Erythroblast (primary cell): ENCODE measurements at regions not wholly inside any gene's neighbourhood (a gene's known extent, or its start where the extent isn't known, plus 50 kb on each side); places are given as distances from the start of the nearest gene placed in this dataset.

ENCODE experiments used
- DNase-seq, 2 experiments: peaks; one replicate each; lab custom pipeline; 2025; lab: John Stamatoyannopoulos, UW
- GATA1 ChIP-seq: IDR thresholded peaks from 2 replicates; pipeline ENCODE4 v1.6.1; 2011; ENCODE audit warnings: low read depth, mild to moderate bottlenecking, control low read depth, low read length, moderate library complexity
- POLR2A ChIP-seq: IDR thresholded peaks from 2 replicates; pipeline ENCODE4 v1.6.1; 2011; ENCODE audit warnings: mild to moderate bottlenecking, low read length

DNA sequence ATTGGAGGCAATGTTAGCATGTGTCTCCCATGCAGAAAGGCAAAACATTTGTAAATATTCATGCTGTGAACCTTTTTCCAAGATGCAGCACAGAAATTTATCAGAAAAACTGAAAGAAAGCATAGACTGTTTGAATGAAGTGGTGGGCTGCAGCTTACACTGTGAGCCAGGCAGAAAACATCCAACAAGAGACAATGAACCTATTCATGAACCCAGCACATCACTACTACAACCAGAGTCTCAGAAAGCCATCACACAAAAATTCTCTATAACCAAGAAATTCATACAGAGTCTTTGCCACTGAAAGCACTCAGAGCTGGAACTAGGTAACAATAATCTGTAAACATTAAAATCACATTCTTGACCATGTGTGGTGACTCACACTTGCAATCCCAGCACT, 448.9 kb downstream of the UQCRFS1 start:
- TF ChIP-seq POLR2A, result no peak
- TF ChIP-seq GATA1, result no peak
- DNase-seq, result no peak

DNA sequence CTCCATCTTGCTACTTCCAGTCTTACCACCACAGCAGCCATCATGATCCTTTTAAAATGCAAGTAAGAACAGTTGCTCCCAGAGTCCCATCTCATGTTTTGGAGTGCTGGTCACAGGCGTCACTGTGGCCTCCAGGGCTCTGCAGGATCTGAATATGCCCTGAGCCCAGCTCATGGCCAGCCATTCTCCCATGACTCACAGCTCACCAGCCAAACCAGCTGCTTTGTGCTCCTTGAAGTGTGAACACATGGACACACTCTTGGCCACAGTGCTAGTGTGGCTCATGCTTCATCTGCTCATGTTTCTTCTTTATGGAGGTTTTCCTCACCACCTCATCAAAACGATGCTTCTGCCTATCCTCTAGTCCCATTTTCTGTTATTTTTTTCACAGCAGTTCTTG, 466.5 kb downstream of the UQCRFS1 start:
- TF ChIP-seq POLR2A (no peak), GATA1 (no peak)
- DNase-seq, result no peak

DNA sequence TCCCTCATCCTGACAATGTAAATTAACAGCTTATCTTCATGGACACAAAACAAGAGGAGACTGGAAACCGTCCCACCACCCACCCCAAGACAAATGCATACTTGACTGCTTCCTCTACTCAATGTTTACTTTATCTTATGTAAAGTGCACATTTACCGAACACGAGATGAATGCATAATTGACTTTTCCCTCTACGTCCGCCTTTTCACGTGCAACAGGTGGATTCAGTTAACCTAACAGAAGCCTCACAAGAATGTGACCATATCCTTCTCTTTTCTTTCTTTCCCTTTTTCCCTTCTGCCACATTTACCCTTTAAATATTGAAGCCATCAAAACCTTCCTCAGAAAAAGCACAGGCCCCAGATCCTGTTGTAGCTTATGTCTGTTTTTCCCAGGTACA, 468.0 kb downstream of the UQCRFS1 start:
- DNase-seq, result no peak
- TF ChIP-seq POLR2A (no peak), GATA1 (no peak)

DNA sequence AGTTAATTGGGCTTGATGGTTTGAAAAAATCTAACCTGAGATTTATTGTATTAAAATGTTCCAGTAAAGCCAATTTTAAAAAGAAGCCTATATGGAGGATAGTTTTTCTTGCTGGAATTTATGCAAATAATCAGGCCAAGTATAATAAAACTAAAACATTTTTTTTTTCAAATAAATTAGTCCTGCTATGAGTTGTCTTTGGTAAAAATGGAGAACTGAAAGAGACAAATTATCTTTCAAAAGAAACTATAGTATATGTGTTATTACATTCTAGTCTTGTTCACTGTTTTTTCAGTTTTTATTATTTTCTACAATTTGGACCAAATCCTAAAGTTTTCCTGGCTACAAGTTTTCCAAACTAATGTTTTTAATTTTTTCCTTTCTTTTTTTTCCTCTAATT, 468.9 kb downstream of the UQCRFS1 start:
- no peak for DNase-seq
- TF ChIP-seq POLR2A (no peak), GATA1 (no peak)

DNA sequence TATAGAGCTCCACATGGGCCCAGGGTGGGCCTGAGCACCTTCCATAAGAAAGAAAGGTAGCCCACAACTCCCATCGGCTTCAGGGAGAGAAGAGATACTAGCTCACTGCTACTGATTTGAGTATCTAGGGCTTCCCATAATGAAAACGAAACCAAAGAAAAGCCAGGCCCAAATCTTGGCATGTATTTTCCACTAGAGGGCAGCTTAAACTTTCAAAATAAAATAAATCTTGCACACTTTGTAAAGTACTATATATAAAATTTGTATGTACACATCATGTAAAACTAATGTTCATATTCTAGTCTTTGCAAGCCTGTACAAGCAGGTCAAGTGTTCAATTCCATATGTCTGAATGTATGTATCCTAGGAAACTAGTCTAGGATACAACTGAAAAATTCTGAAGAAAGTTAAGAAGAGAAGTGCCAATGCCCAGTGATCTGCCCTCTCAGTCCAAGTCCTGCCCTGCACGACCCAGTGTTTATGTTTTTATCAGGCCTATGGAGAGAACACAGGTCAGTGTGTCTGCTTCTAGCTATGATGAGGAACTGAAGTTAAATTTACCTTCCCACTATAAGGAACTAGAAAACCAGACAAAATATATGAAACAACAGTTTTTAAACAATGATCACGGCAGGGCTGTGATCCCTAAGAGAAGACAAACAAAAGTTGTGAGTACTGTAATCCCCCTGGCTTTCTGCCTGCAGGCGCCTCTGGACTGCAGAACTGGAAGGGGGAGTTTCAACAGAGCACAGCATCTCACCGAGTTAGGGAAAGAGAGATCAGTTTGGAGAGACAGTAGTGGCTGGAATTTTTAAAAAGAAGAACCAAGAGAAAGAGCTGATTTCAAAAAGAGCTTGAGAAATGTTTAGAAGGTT, 475.7 kb downstream of the UQCRFS1 start:
- TF ChIP-seq GATA1, result no peak
- TF ChIP-seq POLR2A, result no peak
- peak in 1 of 2 experiments; percentile 1 for DNase-seq

DNA sequence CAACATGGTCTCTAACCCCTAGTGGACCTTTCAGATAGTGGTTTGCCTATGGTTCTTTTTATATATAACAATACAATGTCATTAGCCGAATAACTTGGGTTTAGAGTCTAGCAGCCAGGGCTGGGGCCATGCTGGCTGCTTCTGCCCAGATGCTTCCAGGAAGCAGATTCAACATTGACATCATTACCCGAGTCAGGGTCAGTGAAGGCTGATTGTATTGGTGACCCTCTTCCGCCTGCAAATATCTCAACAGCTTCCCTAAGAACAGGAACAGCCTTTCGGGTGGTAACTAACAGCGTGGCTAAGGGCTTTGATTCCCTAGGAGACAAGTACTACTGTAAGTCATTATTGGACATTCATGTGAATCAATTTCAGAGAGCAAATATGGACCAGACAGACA, 476.4 kb downstream of the UQCRFS1 start:
- DNase-seq, result no peak
- TF ChIP-seq POLR2A, result no peak
- no peak for TF ChIP-seq GATA1

DNA sequence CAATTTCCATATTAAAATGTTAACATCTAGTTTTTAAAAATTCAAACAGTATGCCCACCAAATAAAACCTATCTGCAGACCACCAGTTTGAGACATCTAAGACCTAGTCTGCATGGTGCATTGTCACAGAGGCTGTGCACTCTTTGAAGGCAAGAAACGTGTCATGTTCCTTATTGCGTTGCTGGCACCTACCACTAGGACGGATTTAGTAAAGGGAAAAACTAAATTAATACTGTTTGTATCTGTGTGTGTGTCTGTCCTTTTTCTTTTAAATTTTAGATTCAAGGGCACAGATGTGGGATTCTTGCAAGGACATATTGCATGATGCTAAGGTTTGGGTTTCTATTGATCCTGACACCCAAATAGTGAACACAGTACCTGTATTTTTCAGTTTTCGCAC, 481.4 kb downstream of the UQCRFS1 start:
- no peak for DNase-seq
- no peak for TF ChIP-seq POLR2A
- TF ChIP-seq GATA1, result no peak

DNA sequence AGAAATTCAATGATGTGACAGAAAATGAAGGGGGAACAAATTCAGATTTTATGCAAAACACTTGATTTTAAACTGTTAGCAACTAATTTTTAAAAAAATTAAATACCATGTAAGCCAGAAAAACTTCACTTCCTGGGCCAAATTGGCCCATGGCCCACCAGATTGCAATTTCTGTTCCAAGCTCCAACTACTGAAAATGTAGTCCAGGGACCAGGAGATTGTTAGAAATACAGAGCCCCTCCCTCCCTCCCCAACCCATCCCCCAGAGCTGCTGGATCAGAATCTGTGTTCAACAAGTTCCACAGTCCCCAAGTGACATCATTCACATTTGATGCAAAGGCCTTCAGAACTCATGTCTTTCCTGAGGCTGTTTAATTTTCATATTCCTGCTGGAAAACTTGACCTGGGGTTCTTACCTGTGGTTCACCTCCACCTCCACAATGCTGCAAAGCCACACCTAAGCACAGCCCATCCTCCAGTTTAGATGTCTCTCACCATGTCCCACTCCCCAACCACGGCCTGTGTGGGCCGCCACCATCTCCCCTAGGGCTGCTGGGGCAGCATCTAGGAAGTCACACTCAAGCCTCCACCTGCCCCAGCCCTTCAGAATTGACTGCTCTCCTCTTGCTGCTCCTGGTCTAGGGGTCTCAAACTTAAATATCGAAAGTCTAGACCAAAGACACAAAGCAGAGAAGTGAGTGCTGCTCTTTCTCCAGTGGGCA, 482.0 kb downstream of the UQCRFS1 start:
- no peak for DNase-seq
- TF ChIP-seq GATA1 (no peak), POLR2A (no peak)

DNA sequence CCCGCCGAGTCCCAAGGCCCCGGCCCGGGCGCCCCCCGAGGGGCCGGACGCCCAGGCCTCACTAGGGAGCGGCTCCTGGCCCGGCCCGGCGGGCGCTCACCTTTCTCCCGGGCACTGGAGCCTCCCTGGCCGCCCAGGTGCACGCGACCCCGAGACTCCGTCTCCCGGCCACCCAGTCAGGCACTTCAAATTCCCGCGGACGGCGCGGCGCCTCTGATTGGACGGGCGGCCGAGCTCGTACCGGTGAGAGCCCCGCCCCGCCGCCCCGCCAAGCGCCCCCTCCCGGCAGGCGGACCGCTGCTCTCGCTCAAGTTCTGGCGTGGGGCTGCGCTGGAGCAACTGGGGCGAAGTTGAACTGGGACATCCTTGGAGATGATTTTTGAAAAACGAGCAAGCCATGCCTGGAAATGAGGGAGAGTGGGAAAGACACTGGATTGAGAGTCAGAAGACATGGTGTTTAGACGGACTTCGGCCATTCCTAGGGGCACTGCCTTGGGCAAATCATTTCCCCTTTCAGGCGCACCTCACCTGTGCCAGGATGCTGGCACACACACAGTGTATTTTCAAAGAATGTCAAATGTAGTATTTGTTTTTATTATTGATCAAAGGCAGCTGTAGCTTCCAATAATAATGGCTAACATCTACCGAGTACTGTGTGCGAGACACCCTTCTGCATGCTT, 485.3 kb downstream of the UQCRFS1 start:
- DNase-seq, result peak; percentile 15 to 31
- TF ChIP-seq GATA1 (no peak), POLR2A (no peak)

DNA sequence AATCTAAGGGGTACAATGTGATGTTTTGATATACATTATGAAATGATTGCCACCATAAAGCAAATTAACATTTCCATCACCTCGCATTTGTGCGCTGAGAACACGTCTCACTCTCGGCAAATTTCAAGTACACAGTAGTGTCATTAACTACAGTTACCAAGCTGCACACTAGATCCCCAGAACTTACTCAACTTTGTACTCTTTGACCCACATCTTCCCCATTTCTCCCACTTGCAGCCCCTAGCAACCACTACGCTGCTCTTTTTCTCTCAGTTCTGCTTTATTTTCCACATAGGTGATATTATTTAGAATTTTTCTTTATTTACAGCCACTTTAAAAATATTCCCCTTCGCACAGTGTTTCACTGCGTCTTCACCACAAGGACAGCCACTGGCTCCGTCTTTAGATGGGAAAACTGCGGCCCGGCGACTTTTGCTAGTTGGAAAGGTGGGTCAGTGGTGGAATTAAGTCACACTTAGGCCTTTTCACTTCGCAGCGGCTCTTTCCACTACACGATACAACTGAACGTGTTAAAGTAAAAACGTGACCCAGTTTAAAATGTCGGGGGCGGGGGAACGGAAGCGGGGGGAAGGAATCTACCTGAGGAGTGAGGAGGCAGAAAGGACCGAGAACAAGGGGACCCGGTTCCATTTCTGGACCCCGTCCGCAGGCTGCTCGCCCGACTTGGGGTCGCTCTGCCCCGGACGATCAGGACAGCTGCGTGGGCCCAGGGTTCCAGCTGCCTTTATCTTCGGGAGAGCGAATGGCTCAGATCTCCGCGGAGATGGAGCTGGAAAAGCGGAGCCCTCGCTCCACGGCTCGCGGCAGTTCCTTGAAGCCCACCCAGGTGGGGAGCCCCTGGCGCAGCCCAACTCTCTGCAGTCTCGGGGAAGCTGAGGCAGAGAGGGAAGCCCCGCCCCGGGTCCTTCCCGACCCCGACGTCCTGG, 486.1 kb downstream of the UQCRFS1 start:
- DNase-seq, result no peak
- TF ChIP-seq POLR2A, result no peak
- no peak for TF ChIP-seq GATA1

DNA sequence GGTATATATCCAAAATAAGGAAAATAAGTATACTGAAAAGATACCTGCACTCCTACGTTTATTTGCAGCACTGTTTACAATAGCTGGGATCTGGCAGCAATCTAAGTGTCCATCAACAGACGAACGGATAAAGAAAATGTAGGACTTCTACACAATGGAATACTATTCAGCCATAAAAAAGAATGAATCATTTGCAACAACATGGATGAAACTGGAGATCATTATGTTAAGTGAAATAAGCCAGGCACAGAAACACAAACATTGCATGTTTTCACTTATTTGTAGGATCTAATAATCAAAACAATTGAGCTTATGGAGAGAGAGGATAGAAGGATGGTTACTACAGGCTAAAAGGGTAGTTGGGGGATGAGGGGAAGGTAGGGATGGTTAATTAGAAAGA, 494.0 kb downstream of the UQCRFS1 start:
- TF ChIP-seq GATA1 (no peak), POLR2A (no peak)
- DNase-seq, result no peak

DNA sequence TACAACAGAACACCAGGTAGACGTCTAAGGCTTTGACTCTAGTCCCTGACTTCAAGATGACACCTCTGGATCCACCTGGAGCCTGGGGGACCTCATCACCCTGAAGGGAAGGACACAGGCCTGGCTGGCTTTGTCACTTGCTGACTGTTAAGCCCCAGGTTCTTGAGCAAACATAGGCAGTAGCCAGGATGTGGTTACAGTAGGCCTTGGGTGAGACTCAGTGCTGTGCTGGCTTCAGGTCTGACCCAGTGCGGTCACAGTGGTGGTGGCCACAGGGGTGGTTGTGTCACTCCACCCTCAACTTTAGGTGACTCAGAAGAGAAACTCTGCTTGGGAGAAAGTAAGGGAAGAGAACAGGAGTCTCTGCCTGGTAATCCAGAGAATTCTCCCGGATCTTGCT, 497.8 kb downstream of the UQCRFS1 start:
- no peak for DNase-seq
- TF ChIP-seq GATA1 (no peak), POLR2A (no peak)

DNA sequence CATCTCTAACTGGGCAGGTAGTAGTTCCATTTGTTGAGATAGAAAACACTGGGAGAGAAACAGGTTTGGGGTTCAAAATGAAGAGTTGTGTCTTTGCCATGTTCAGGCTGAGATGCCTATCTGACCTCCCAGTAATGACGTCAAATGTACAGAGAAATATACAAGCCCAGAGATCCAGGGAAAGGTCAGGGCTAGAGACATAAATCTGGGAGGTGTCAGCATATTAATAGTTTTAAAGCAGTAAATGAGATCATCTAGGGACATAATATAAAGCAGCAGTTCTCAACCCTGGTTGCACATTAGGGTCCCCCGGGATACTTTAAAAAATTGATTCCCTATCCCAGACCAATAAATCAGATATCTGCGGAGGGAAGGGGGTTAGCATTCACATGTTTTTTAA, 501.5 kb downstream of the UQCRFS1 start:
- no peak for DNase-seq
- TF ChIP-seq GATA1, result no peak
